ENCODE measurements at regions not wholly inside any gene's neighbourhood (a gene's known extent, or its start where the extent isn't known, plus 50 kb on each side); places are given as distances from the start of the nearest gene placed in this dataset.

- H3K4me1 ChIP-seq (ENCODE audit: insufficient read depth, low read length): peaks cover 3% of the 10 kb centered on the region; the same call in 1 of the 2 replicates
- no peak overlapping the region for H4K5ac ChIP-seq (ENCODE audit: insufficient read length, low read depth, low read length)
- H3K23ac ChIP-seq (ENCODE audit: insufficient read length, low read depth, low read length): no peak overlapping the region
- no peak overlapping the region for H2BK120ac ChIP-seq (ENCODE audit: low read depth, low read length, poor library complexity, severe bottlenecking)
- H3K18ac ChIP-seq (ENCODE audit: insufficient read length, low read depth, low read length): no peak overlapping the region
- H3K56ac ChIP-seq (ENCODE audit: insufficient read length, low read depth, low read length): no peak overlapping the region
- Mint-ChIP-seq H3K27me3 (ENCODE audit: low read depth) (peaks cover 16% of the 10 kb centered on the region), H3K27ac (no peak overlapping the region), H3K9me3 (no peaks in the 10 kb centered on the region; a peak in 1 of 5 replicates), H3K4me3 (no peak overlapping the region), H3K36me3 (ENCODE audit: insufficient read depth in 1 of 3, low read depth in 3 of 3) (no peaks in the 10 kb centered on the region; a peak in 1 of 7 replicates), H3K4me1 (peaks cover 31 to 45% of the 10 kb centered on the region in 2 experiments)
- H2BK5ac ChIP-seq (ENCODE audit: insufficient read length, low read length): no peak overlapping the region
- H2AFZ ChIP-seq (ENCODE audit: low read length): no peak overlapping the region
- no peaks in the 10 kb centered on the region for H4K20me1 ChIP-seq (ENCODE audit: control insufficient read depth, insufficient read depth, insufficient read length)
- H3T11ph ChIP-seq (ENCODE audit: low read length): no peak overlapping the region
- H3K9ac ChIP-seq (ENCODE audit: extremely low read depth, insufficient read length, low read length): no peak overlapping the region
- H3K27me3 ChIP-seq (ENCODE audit: insufficient read depth, low read length): no peaks in the 10 kb centered on the region
- no peak for TF ChIP-seq CTCF (conservative IDR thresholded peaks at IDR 0.05)
- H3K79me1 ChIP-seq (ENCODE audit: insufficient read depth, low read depth, low read length, poor library complexity, severe bottlenecking): no peaks in the 10 kb centered on the region
- H3K23me2 ChIP-seq (ENCODE audit: insufficient read length, low read depth, low read length, poor library complexity, severe bottlenecking): no peaks in the 10 kb centered on the region
- no peaks in the 10 kb centered on the region for H3K9me3 ChIP-seq (ENCODE audit: control insufficient read depth, low read depth, low read length)
- no peak overlapping the region for H3K4me2 ChIP-seq (ENCODE audit: insufficient read depth, insufficient read length, low read length)
- WGBS (ENCODE audit: extremely low coverage, insufficient read length, low lambda C conversion rate): no CpG with 5 or more reads among the region's 5 CpGs
- no peak overlapping the region for H3K27ac ChIP-seq (ENCODE audit: insufficient read length, low read depth, low read length)
- no peak overlapping the region for H2AK5ac ChIP-seq (ENCODE audit: insufficient read length, low read length)
- no peak overlapping the region for H3K4ac ChIP-seq (ENCODE audit: low read depth, low read length)
- no peak overlapping the region for H3K14ac ChIP-seq (ENCODE audit: insufficient read depth, low read length)
- no peaks in the 10 kb centered on the region for H3K79me2 ChIP-seq (ENCODE audit: insufficient read depth, low read length)
- H2BK15ac ChIP-seq (ENCODE audit: low read depth, low read length): no peak overlapping the region
- H2BK12ac ChIP-seq (ENCODE audit: insufficient read length, low read depth, low read length): no peak overlapping the region
- H4K8ac ChIP-seq (replicated peaks; ENCODE audit: insufficient read length, low read depth, low read length): no peak overlapping the region
- no peak for DNase-seq
- H4K91ac ChIP-seq (ENCODE audit: insufficient read length, low read depth, low read length): no peak overlapping the region
- H2BK20ac ChIP-seq (ENCODE audit: low read depth, low read length, poor library complexity, severe bottlenecking): no peak overlapping the region
Measured at GRCh38 chr1:234923626-234924025, 205.0 kb downstream of the TOMM20 start.

All from H9 (cell line).